ENCODE measurements at regions not wholly inside any gene's neighbourhood (a gene's known extent, or its start where the extent isn't known, plus 50 kb on each side); places are given as distances from the start of the nearest gene placed in this dataset.

DNA sequence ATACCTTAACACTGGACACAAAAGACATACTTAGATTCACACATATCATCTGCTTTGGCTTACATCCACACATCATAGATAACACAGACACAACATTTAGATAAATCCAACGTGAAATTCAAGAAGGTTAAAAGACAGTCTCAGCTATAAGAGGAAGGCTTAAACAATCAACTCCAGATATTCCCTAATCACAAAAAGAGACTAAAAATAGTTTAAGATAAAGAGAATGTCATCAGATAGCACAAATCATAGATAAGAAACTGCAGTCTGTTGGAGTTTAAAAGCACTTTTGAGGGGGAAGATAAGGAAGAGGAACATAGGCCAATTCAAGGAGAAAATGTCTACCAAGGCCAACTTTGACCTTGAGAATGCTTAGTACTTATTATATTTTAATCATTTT, 504.8 kb downstream of the JRKL start:
- DNase-seq, result no peak

DNA sequence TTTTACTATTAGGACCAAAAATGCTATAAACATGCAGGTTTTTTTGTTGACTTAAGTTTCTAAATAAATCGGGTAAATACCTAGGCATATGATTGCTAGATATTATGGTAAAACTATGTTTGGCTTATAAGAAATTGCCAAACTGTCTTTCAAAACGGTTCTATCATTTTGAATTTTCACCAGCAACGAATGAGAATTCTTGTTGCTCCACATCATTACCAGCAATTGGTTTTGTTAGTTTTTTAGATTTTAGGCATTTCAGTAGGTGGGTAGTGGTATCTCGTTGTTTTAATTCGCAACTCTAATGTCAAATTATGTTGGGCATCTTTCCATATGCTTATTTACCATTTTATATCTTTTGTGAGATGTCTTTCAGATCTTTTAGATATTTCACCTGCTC, 510.2 kb downstream of the JRKL start:
- no peak for DNase-seq

DNA sequence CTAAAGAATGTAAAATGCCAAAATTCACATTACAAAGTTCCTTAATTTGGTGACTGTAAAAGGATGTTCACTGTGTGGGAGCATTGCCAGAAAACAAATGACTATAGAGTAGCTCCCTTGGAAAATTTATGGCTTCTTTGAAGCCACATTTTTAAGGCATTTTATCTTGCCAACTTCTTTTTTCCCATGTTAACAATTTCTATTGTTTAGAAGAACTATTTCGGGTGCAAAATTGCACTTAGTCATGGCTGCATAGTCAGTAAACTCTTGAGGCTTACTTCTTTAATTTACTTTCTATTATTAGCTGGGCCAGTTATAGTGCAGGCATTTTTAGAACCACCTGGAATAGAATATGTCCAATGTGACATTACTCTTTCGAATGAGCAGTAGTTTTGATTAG, 515.3 kb downstream of the JRKL start:
- no peak for DNase-seq

DNA sequence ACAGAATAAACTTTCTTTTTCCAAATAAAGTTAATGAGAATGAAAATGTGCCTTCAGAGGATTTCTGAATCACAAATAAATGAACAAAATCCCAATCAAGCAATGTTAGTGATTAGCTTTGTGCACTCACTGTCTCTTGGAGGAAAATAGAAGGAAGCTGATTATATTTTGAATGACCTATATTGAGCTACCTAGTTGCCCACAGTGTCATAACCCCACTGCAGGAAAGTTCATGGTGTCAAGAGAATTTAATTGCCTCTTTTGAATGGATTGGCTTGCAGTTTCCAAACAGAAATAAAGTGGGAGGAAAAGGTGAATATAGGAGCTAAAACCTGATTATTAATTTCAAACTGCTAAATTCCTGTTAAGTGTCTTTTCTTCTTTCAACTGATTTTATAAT, 515.9 kb downstream of the JRKL start:
- no peak for DNase-seq

GRCh38 chr11:96906476-96906875, 516.7 kb downstream of the JRKL start:
- no peak for DNase-seq

GRCh38 chr11:96925862-96926261, 536.0 kb downstream of the JRKL start:
- DNase-seq, result no peak

DNA sequence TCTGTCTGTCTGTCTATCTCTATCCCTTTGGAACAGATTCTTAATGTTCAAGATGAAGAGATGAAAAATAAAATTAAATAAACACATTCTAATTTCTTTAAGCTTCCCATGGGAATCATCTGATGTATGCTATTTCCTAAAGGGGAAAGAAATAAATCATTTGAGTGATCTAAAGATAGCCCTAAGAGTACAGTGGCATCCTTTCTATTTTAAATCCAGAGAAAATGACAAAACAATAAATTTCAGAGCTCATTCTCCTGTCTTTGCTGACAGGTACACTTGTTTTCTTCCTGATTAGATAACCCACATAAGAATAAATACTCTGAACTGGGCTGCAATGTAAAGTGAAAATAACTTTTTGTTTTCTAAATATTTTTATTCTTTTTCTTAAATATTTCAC, 550.4 kb downstream of the JRKL start:
- no peak for DNase-seq

DNA sequence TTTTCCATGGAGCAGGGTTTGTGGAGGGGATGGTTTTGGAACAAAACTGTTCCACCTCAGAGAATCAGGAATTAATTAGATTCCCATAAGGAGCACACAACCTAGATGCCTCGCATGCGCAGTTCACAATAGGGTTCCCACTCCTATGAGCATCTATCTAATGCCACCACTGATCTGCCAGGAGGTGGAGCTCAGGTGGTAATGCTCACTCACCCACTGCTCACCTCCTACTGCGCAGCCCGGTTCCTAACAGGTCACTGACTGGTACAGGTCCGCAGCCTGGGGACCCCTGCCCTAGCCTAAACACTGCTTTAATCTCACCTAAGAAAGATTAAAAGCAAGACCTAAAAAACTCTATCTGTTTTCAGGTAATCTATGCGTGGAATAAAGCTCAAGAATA, 553.0 kb downstream of the JRKL start:
- DNase-seq, result no peak

GRCh38 chr11:96943970-96944369, 554.2 kb downstream of the JRKL start:
- DNase-seq, result no peak

GRCh38 chr11:96948066-96948465, 558.3 kb downstream of the JRKL start:
- DNase-seq, result no peak

DNA sequence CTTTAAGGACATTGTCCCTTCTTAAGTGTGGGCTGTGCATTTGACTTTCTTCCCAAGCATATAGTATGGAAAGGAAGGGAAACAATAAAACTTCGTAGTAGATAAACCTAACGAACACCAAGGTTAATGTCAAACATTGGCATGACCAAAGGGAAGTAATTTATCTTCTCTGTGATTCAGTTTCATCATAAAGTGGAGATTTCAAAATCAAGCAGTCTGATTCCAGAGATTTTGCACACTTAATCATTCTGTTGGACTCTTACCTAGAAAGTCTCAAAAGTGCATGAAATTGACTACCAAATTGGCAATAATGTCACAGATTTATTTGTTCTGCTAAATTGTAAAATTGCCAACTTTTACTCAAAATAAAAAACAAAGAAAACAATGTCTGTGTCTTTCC, 559.7 kb downstream of the JRKL start:
- no peak for DNase-seq

DNA sequence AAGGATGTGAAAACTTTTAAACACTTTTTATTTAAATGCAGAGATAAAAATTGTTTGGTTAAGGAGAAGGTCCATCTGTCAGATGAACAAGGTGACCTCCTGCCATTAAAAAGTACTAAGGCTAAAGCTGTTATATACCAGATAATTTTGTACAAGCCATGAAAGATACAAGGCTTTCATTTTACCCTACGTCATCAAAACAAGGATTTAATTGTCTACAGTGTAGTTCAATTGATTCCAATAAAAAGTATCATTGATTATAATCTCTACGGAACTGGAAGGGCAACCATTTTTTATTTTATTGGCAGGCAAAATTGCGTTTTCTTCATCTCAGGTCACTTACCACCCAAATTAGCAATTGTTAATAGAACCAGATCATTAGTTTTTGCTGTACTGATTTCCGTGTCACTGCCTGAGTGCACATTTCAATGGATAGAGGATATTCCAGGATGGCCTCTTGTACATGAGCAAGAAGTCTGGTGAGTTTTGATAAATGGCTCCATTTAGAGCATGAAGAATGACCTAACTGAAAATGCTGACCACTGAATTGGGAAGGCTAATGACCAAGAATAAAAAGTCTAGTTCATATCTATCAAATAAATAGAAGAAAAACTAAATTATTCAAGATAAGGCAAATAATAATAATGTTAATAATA, 564.9 kb downstream of the JRKL start:
- no peak for DNase-seq

- no peak for DNase-seq
These were observed 570.7 kb downstream of the JRKL start for GRCh38 chr11:96960476-96960875.

DNA sequence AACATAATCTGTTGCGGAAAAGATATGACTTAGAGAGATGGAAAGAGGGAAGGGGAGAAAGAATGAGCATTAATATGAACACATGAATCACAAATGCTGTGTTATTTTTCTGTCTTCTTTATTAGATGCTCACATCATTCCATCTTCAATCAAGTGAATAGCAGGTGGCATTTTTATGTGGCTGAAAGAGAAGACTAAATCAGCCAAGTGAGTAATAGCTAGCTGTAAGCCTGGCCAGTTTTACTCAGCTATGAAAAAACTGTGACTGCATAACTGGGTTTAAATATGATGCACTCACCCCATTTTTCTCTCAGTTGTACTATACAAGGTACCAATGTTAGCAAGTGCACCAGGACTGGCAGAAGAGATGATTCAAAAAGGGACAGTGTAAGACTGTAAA, 571.1 kb downstream of the JRKL start:
- DNase-seq, result no peak

GRCh38 chr11:96961931-96962330, 572.1 kb downstream of the JRKL start:
- no peak for DNase-seq

- no peak for DNase-seq
These were observed 573.6 kb downstream of the JRKL start for GRCh38 chr11:96963375-96963774.

DNA sequence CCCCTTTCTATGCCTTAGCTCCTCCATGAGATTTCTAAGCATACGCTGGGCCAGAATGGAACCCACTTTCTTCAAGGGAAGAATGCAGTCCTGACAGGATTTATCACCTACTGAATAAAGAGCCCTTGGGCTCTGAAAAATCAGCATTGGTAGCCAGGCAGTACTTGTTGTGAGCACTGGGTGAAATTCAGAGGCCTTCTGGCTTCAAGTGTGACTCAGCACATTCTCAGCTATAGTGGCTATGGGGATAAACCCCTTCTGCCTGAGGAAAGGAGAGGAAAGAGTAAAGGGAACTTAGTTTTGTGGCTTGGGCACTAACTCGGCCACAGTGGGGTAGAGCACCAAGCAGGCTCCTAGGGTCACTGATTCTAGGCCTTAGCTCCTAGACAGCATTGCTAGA, 574.8 kb downstream of the JRKL start:
- DNase-seq, result no peak

- no peak for DNase-seq
These were observed 577.8 kb downstream of the JRKL start for GRCh38 chr11:96967616-96968015.

DNA sequence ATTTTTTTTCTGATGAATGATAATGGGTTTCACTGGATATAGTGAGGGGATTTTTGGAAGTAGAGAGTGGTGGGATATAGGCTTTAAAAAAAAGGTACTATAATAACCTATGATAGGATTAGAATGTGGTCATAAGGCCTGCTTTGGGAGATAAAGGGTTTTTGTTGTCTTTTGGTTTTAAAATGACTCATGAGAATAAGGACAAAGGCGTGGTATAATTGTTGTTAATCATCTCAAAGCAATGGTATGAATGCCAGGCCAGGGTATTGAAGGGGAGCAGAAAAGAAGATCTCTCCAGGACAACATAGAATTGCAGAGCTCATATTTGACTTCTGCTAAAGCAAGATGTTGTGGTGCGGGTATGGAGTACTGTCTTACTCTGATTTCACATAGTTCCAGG, 579.4 kb downstream of the JRKL start:
- DNase-seq, result no peak

DNA sequence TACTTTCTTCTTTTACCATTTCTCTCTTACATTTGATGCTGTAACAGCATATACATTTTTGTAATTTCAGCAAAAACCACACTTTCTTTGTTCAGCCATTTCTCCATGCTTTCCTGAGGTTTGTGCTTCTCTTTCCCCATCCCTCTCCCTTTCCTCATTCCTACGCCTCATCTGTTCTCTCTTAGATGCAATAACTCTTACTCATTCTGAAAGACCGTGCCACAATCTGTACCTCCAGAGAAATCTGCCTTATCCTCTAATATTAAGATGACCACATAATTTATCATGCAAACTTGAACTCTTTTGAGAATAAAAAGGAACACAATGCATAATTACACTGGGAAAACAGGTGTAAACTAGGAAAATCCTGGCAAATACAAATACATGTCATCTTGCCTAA, 588.9 kb downstream of the JRKL start:
- no peak for DNase-seq

DNA sequence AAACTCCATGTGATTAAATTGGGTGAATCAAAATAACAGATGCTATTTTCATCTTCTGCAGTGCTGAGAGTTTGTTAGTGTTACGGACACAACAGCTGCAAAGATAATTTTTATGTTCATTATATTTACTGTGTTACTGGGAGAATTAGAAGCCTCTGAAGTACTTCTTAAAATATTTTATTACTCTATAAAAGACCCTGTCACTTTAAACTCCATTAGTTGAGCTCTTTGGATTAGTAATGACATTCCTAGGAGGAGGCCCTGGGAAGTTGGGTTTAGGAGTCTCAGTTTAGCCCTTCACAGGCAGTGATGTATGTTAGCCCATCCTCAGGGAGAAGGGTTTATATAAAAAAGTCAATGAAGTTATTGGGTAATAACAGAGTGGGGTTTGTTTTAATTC, 596.7 kb downstream of the JRKL start:
- no peak for DNase-seq

GRCh38 chr11:96990914-96991313, 601.1 kb downstream of the JRKL start:
- DNase-seq, result no peak

DNA sequence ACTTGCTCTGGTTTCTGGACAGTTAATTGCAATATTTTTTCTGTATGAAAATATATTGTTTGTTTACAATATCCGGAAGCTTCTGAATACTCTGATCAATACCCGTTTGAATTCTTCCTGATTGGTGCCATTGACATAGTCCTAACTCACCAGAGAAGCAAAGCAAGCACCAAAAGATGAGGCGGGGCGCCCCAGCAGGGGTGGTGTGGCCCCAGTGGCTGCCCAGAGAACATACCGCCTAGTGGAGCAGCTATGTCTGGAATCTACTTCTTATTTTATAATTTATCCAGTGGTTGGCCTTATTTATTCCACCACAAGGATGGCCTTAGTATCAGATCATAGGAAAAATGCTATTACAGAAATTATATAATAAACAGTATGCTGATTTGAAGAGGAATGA, 610.7 kb downstream of the JRKL start:
- no peak for DNase-seq

- no peak for DNase-seq
These were observed 617.5 kb downstream of the JRKL start for GRCh38 chr11:97007283-97007682.

DNA sequence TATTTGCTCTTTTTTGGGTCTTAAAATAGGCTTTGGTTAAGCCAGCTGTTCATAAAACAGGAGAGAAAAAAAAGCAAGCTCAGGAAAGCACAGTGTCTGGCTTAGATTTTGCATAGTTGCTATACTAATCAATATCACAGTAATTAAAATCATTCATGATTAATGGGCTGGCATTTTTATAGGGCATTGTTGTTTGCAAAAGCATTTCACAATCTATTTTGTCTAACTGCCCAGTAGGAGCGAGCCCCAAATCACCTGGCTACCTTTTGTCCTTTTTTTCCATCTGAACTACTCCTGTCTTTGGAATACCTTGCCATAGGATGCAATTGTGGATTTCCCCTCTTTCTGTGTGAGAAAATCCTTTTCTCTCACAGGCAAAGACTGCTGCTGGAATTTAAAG, 619.8 kb downstream of the JRKL start:
- no peak for DNase-seq

Data from muscle of arm (tissue), 1 donor.